Epithelial cell of esophagus (primary cell): ENCODE measurements at regions not wholly inside any gene's neighbourhood (a gene's known extent, or its start where the extent isn't known, plus 50 kb on each side); places are given as distances from the start of the nearest gene placed in this dataset.
"Not testable (repeated sequence)": the region's sequence is repeated elsewhere in the genome, so short reads cannot be mapped to it uniquely, and the experiment has no call there.

Experiments
- DNase-seq: peaks from one replicate; pipeline ENCODE4 v3.0.0; 2010; ENCODE audit warnings: low read depth
- H3K4me3 ChIP-seq: 2 replicates; pipeline ENCODE4 v1.5.1; 2011; ENCODE audit warnings: mild to moderate bottlenecking, low read length, control low read depth
- CTCF ChIP-seq: IDR thresholded peaks from 2 replicates; pipeline ENCODE4 v1.5.1; 2011; ENCODE audit warnings: low read depth, mild to moderate bottlenecking, low read length, control low read depth, inconsistent platforms; ENCODE audit not compliant: insufficient read depth; ENCODE audit errors: missing control alignments

GRCh38 chr6:48378884-48379407, 267.9 kb upstream of the PTCHD4 start:
- no peak for TF ChIP-seq CTCF
- H3K4me3 ChIP-seq = no peak overlapping the region
- no peak for DNase-seq

DNA sequence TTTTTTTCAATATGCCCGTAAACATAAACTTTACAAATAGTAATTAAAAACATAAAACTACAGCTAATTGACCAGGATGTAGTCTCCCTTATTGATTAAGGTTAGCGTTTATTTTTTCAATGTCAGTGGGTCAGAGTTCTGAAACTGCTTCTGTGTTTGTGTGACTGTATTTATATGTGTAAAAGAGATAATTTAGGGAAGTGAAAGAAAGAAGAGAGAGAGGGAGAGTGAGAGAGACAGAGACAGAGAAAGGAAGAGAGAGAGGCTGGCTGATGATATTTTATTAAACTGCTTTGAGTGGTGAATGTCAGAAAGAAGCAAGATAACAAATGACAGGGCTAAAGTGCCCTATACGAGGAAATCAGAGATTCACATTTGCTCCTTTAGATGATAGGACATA, 266.1 kb upstream of the PTCHD4 start:
- no peak for DNase-seq
- TF ChIP-seq CTCF = no peak
- no peak overlapping the region for H3K4me3 ChIP-seq

DNA sequence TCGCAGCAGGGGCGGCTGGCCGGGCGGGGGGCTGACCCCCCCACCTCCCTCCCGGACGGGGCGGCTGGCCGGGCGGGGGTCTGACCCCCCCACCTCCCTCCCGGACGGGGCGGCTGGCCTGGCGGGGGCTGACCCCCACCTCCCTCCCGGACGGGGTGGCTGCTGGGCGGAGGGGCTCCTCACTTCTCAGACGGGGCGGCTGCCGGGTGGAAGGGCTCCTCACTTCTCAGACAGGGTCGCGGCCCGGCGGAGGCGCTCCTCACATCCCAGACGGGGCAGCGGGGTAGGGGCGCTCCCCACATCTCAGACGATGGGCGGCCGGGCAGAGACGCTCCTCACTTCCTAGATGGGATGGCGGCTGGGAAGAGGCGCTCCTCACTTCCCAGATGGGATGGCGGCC, 260.2 kb upstream of the PTCHD4 start:
- H3K4me3 ChIP-seq, DNase-seq: not testable (repeated sequence)

DNA sequence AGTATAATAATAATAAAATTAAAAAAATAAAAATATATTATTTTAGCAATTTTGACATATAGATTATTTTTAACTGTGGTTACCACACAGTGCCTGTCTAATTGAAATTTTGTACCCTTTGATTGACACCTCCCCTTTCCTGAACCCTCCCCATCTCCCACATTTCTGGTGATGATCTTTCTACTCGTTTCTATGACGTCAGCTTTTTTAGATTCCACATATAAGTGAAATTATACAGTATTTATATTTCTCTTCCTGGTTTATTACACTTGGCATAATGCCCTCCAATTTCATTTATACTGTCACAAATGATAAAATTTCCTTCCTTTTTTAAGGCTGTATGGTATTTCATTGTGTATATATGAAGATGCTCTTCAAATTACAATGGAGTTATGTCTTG, 258.1 kb upstream of the PTCHD4 start:
- no peak for DNase-seq
- no peak for TF ChIP-seq CTCF
- no peak overlapping the region for H3K4me3 ChIP-seq

- no peak for DNase-seq
- H3K4me3 ChIP-seq = no peak overlapping the region
- no peak for TF ChIP-seq CTCF
Measured at GRCh38 chr6:48325701-48326100, 214.7 kb upstream of the PTCHD4 start.

DNA sequence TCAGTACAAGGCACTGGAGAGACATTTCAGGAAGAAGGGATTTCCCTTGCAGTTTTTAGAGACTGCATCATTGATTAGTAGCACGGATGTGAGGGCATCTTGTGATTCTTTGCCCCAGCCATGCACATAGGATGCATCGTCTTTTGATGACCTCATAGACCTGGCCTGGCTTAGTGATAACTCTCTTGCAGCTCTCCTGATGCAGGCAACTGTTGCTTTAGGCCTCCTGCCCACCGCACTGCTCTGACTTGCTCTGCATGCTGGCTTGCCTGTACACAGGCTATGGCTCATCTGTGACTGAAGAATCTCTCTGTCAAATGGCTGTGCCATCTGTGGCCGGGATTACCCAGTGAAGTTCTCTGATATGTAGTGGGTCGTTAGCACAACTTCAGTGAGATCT, 207.7 kb upstream of the PTCHD4 start:
- DNase-seq = peak; percentile 56
- H3K4me3 ChIP-seq = no peak overlapping the region
- TF ChIP-seq CTCF = no peak

DNA sequence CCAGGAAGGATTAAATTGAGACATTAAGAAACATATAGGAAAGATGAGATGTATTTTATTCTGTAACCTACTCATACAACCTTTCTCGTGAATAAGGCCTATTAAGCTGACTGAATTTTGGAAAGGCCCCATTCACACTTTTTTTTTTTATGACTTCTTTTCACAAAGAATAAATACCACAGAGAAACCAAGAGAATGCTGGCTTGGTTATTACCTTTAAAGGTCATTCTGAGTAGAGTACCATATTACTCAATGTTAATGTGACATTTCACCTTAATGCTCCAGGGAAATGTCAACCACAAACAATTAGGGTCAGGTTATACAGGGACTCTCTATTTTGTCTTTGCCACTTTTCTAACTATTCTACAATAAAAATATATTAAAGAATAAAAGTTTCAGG, 204.9 kb upstream of the PTCHD4 start:
- no peak overlapping the region for H3K4me3 ChIP-seq
- no peak for DNase-seq
- TF ChIP-seq CTCF = no peak
